Limb (tissue), 2 donors: ENCODE measurements at regions not wholly inside any gene's neighbourhood (a gene's known extent, or its start where the extent isn't known, plus 50 kb on each side); places are given as distances from the start of the nearest gene placed in this dataset.

Source experiments
- DNase-seq, 2 donors: peaks; one replicate each; pipeline ENCODE4 v3.0.0-alpha.2; 2016; ENCODE audit errors: extremely low spot score in 2 of 2

- peak; percentile 29 to 63 for DNase-seq
Measured at GRCh38 chr3:5304789-5305683, 117.5 kb downstream of the EDEM1 start.

- DNase-seq, result no peak
Measured at GRCh38 chr3:5305684-5305989, 118.1 kb downstream of the EDEM1 start.

DNA sequence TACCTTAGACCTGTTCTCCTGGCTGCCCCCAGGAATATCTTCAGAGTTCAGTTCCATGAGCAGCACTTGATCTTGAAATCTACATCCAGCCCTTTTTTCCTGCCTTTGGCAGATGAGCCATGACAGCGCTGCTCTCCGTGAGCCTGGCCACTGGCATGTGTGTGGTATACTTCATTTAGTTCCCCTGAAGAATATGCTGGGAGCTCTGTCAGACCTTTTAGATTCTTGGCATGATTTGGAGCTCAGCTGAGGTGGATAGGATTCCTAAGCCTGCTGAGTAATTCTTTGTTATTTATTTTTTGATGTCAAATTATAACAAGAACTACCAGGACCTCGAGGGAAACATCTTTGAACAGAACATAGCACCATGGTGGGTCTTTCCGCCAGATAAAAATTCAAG lies 121.7 kb downstream of the EDEM1 start:
- DNase-seq, result no peak

DNA sequence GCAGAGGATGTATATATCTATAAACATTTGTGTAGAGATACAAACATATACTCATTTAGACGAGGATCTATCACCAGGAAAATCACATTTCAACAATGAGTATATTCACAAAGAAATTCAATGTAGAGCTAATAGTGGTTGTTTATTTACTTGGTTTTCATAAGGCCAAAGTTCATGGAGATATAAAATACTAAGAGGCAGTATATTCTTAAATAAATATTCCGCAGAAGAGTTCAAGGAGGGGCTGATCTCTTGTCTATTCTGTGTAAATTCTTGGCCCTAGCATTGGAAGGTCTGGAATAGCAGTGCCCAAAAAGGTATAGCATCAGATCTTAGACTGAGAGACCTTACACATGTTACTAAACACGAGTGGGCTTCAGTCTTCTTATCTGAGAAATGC lies 122.1 kb downstream of the EDEM1 start:
- DNase-seq, result no peak

DNA sequence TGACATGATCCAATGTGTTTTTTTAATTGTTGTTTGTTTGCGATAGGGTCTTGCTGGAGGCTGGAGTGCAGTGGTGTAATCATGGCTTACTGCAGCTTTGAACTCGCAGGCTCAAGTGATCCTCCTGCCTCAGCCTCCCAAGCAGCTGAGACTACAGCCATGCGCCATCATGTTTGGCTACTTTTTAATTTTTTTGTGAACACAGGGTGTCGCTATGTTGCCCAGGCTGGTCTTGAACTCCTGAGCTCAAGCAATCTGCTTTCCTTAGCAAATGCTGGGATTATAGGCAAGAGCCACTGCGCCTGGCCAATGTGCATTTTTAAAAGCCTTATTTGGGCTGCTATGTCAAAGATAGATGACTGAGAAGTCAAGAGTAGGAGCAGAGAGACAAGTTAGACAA lies 123.0 kb downstream of the EDEM1 start:
- DNase-seq, result no peak

DNA sequence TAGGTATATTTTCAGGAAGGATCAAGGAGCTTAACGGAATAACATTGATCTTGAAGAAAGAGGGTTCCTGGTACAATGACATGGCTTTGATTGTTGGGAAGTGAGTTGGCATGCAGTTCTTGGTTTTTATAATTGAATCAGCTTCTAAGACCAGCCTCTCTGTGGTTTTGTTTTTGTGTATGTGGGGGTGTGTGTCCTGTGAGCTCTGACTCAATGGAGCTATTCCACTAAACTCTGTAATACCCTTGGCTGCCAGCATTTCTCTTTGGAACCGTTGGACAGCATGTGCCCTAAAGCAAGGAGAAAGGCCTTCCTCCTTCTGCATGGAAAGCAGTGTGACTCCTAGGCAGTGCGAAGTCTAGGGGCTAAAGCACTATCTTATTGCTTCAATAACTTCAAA lies 124.8 kb downstream of the EDEM1 start:
- no peak for DNase-seq

GRCh38 chr3:5314897-5315296 lies 127.4 kb downstream of the EDEM1 start:
- no peak for DNase-seq

DNA sequence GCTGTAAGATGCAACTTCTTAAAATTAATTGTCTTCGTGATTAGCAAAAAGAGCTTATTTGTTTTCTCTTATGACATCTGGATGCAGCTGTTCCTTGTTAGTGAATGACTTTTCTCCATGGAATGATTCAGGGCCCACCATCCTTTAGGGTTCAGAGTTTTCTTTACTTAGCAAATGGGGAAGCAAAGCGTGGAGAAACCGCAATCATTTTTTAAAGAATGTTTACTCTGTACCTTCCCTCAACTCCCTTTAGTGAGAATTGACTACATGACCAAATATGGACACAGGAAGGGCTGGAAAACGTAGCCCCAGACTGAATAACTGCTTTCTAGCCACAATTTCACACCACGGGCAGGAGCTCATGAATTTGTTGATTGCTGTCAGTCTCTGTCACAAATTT lies 130.1 kb downstream of the EDEM1 start:
- no peak for DNase-seq

DNA sequence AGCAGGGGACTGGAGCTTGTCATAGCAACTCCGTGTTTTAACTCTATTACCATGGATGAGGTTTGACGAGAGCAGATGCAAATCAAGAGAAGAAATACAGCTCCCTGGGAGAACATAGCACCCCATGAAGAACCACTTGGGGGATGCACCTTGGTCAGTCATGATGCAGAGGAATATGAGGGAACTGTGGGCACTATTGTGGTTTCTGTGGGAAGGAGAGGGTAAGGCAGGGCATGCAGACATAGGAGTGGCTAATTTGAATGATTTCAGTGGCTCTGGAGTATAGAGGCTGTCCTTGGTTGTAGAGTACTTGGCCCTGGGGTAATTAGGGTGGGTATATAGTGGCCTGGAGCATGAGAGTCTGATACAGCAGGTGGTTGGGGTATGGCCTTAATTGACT lies 131.9 kb downstream of the EDEM1 start:
- no peak for DNase-seq

- no peak for DNase-seq
Measured at GRCh38 chr3:5321666-5322340, 134.3 kb downstream of the EDEM1 start.

DNA sequence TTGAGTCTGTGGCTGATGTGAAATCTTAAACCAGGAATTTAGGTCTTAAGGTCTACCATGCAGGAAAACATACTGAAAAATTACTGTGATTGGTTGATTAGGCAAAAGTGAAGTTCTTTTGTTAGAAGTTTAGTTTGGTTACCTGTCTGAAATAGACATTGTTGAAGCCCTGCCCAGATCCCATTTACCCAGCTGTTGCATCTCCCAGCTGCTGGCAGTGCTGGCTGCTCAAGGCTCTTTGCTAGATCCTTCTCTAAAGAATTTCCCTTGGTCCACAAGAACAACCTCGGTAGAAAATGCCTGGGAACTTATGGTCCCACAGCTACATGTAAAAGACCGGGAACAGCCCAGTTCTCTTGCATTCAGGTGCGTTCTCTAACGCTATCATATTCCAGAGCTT lies 137.3 kb downstream of the EDEM1 start:
- no peak for DNase-seq

GRCh38 chr3:5330152-5330810 lies 142.8 kb downstream of the EDEM1 start:
- no peak for DNase-seq

DNA sequence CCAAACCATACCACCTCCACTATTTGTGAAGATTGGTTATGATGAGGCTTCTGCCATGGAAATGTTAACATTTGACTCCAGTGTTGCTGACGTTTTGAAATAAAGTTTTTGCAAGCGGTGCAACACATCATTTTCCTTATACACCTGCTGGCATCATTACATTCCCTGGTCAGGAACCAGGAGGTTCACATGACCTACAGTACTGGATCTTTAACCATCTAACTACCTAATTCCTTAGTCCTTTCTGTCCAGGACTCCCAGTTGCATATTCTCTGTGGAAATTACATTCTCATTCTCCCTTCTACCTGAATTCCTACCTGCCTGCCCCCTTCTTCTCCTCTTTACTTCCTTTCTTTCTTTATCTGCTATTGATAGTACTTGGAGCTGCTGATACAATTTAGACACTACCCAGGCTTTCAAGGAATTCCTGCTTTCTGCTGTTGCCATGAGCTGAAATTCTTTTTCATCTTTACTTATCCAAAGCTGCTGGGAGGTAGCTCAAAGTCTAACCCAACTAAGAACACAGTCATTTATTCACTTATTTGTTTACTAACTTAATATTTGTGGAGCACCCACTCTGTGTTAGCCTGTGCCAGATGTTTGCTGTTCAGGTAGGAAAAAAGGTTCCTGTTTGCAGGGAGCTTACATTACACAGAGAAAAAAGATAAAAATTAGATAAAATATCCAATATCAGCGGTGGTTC lies 144.2 kb downstream of the EDEM1 start:
- no peak for DNase-seq

DNA sequence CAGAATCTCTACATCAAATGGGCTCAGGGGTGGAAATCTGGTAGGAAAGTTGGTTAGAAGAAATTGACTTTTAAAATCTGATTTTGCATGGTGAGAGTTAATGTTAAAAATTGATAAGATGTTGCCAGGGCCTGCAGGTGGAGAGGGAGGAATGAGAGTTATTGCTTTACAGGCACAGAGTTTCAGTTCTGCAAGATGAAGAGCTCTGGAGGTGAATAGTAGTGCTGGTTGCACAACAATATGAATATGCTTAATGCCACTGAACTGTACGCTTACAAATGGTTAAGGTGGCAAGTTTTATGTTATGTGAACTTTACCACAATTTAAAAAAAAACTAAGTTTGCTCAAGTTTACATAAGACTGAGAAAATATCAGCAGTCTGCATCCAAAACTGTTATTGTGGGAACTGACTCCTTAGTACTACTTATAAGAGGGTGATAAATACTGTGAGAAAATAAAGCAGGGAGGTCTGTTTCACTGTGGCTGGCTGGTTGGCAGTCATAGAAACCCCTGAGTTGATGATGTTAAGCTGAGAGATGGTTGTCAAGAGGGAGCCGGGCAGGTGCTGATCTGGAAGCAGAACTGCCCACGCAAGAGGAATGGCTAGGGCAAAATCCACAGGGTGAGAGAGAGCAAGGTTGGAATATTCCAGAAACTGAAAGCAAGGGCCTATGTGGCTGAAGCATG lies 144.9 kb downstream of the EDEM1 start:
- no peak for DNase-seq

- DNase-seq, result no peak
Measured at GRCh38 chr3:5339967-5340535, 152.5 kb downstream of the EDEM1 start.

GRCh38 chr3:5341610-5342009 lies 154.1 kb downstream of the EDEM1 start:
- DNase-seq, result no peak

DNA sequence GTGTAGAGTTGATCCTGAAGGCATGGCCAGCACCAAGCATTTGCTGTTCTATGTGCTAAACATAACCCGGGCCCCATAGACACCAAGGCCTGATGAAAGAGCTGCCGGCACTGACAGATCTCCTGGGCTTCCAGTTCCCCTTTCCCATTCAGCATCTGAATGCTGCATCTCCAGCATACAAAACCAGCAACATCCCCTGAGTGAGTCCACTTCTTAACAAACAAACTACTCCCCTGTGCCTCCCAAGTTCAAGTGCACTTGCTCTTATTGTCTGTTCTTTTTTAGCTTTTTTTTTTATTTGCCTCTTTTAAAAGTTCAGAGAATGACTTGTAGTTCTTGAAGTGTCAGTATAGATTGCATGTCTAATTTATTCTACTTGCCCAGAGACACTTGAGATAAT lies 156.0 kb downstream of the EDEM1 start:
- DNase-seq, result no peak

- DNase-seq, result no peak
Measured at GRCh38 chr3:5344707-5345106, 157.2 kb downstream of the EDEM1 start.

DNA sequence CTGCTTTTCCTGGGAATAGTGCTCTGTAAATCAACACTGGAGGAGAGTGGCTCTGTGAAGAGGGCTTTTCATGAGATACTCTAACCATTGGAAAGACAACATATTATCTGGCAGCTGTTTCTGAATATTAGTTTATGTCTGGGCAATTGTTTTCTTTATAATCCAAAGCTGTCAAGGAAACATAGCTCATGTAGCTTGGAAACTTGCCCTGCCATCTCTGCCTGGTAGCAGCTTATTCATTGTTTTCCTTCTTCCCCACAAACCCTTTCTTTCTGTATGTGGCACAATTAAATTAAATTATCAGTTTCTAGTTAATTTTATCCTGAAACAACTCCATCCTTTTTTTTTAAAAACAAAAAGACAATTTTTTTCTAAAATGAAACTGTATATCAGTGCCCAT lies 160.0 kb downstream of the EDEM1 start:
- no peak for DNase-seq

- DNase-seq, result no peak
Measured at GRCh38 chr3:5348229-5348902, 160.9 kb downstream of the EDEM1 start.

GRCh38 chr3:5349343-5349742 lies 161.8 kb downstream of the EDEM1 start:
- DNase-seq, result no peak
